Ammon's horn (tissue), 1 donor: ENCODE measurements at regions not wholly inside any gene's neighbourhood (a gene's known extent, or its start where the extent isn't known, plus 50 kb on each side); places are given as distances from the start of the nearest gene placed in this dataset.
A peak's percentile ranks its signal among the peaks of the same experiment; 100 is the strongest.

Source experiments
- DNase-seq: peaks from one replicate; pipeline ENCODE4 v3.0.0-alpha.2; 2016; ENCODE audit warnings: low spot score

GRCh38 chr7:93015779-93016481 is 101.8 kb downstream of the SAMD9 start:
- no peak for DNase-seq

- DNase-seq, result no peak
These were observed 102.5 kb downstream of the SAMD9 start for GRCh38 chr7:93015101-93015778.

GRCh38 chr7:93014410-93014809 is 103.4 kb downstream of the SAMD9 start:
- no peak for DNase-seq

- DNase-seq, result no peak
These were observed 104.2 kb downstream of the SAMD9 start for GRCh38 chr7:93013446-93014061.

- no peak for DNase-seq
These were observed 106.2 kb downstream of the SAMD9 start for GRCh38 chr7:93011351-93012294.

GRCh38 chr7:93008833-93009232 is 108.9 kb downstream of the SAMD9 start:
- DNase-seq, result no peak

- DNase-seq, result no peak
These were observed 111.2 kb downstream of the SAMD9 start for GRCh38 chr7:93006480-93007095.

GRCh38 chr7:93004906-93005305 is 112.9 kb downstream of the SAMD9 start:
- DNase-seq, result no peak

- DNase-seq, result no peak
These were observed 120.1 kb downstream of the SAMD9 start for GRCh38 chr7:92997719-92998118.

- no peak for DNase-seq
These were observed 120.6 kb downstream of the SAMD9 start for GRCh38 chr7:92997152-92997551.

GRCh38 chr7:92994901-92995300 is 122.9 kb downstream of the SAMD9 start:
- DNase-seq, result no peak

- DNase-seq, result no peak
These were observed 124.8 kb downstream of the SAMD9 start for GRCh38 chr7:92992932-92993331.

- DNase-seq, result no peak
These were observed 125.3 kb downstream of the SAMD9 start for GRCh38 chr7:92992483-92992882.

- DNase-seq, result no peak
These were observed 126.6 kb downstream of the SAMD9 start for GRCh38 chr7:92991190-92991589.

- DNase-seq, result no peak
These were observed 128.7 kb downstream of the SAMD9 start for GRCh38 chr7:92988941-92989545.

GRCh38 chr7:92988051-92988450 is 129.7 kb downstream of the SAMD9 start:
- peak; percentile 37 for DNase-seq

- no peak for DNase-seq
These were observed 130.2 kb downstream of the SAMD9 start for GRCh38 chr7:92987538-92987937.

GRCh38 chr7:92987095-92987494 is 130.7 kb downstream of the SAMD9 start:
- DNase-seq, result no peak

GRCh38 chr7:92982928-92983327 is 134.9 kb downstream of the SAMD9 start:
- no peak for DNase-seq

- DNase-seq, result no peak
These were observed 140.6 kb upstream of the CDK6 start for GRCh38 chr7:92976931-92977330.

- DNase-seq, result no peak
These were observed 137.6 kb upstream of the CDK6 start for GRCh38 chr7:92973974-92974373.
